GM10266 (cell line): ENCODE measurements at regions not wholly inside any gene's neighbourhood (a gene's known extent, or its start where the extent isn't known, plus 50 kb on each side); places are given as distances from the start of the nearest gene placed in this dataset.

Experiments
- DNase-seq: peaks from one replicate; pipeline ENCODE4 v3.0.0; 2012; ENCODE audit errors: extremely low spot score
- CTCF ChIP-seq: IDR thresholded peaks from 2 replicates; pipeline ENCODE4 v1.5.1; 2012; ENCODE audit warnings: mild to moderate bottlenecking, low read depth; ENCODE audit not compliant: control insufficient read depth, insufficient read depth; ENCODE audit errors: missing control alignments

GRCh38 chrX:134738445-134738844 is 58.6 kb downstream of the PABIR2 start:
- no peak for DNase-seq
- TF ChIP-seq CTCF, result no peak

DNA sequence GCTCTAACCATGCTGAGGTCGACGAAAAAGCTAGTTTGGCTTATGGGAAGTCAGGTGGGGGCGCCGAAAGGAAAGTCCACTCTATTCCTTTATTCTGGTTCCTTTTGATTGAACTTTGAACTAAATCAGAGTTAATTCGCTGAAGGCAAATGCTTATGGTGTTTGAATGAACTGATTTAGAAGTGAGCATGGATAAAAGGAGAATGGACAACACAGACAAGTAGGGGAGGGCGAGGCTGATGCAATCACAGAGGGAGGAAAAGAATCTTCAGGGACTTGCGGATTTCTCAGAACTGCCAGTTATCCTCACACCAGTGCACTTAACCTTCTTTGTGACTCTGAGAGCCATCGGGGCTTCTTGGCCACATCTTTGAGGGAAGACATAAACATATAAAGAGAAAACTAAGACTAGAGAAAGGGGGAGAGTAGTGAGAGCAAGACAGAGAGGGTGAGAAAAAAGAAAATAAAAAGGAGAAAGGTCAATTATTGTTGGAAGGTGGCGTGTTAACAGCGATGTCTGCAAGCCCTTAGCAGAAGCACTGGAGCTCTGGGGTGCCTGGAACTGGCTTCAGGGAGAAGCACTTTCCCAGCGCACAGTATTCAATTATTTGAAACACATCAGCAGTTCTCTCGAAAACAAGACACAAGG is 59.2 kb downstream of the PABIR2 start:
- DNase-seq, result no peak
- no peak for TF ChIP-seq CTCF

GRCh38 chrX:134737061-134737460 is 59.9 kb downstream of the PABIR2 start:
- TF ChIP-seq CTCF, result no peak
- no peak for DNase-seq

GRCh38 chrX:134736356-134736755 is 60.6 kb downstream of the PABIR2 start:
- no peak for DNase-seq
- TF ChIP-seq CTCF, result no peak

DNA sequence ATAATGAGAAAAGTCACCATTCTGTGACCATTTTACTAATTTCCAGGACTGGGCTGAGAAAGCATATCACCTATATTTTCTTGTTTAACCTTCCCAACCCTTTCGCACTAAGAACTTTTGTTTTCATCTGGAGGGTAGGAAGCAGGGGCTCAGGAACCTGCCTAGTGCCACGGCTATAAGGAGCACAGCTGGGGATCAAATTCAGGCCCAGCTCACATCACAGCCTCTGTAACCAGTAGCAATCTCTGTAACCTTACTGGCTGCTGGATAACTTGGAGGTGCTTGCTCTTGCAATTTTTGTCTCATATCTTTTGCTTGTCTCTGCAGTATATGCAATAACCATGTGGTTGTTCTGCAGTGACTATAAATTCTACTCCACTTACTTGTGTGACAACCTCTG is 62.0 kb downstream of the PABIR2 start:
- no peak for TF ChIP-seq CTCF
- no peak for DNase-seq

GRCh38 chrX:134734466-134734952 is 62.5 kb downstream of the PABIR2 start:
- no peak for TF ChIP-seq CTCF
- DNase-seq, result no peak

GRCh38 chrX:134733591-134733990 is 63.4 kb downstream of the PABIR2 start:
- DNase-seq, result no peak
- TF ChIP-seq CTCF, result no peak
